ENCODE measurements at regions not wholly inside any gene's neighbourhood (a gene's known extent, or its start where the extent isn't known, plus 50 kb on each side); places are given as distances from the start of the nearest gene placed in this dataset.
"Not testable (repeated sequence)": the region's sequence is repeated elsewhere in the genome, so short reads cannot be mapped to it uniquely, and the experiment has no call there.

- no peak for DNase-seq
Observed at GRCh38 chr5:97489010-97489840, 306.2 kb upstream of the RIOK2 start.

- no peak for DNase-seq
Observed at GRCh38 chr5:97494465-97494864, 311.4 kb upstream of the RIOK2 start.

GRCh38 chr5:97495301-97495700 lies 312.3 kb upstream of the RIOK2 start:
- no peak for DNase-seq

GRCh38 chr5:97496037-97496436 lies 313.0 kb upstream of the RIOK2 start:
- DNase-seq: no peak

GRCh38 chr5:97498657-97499056 lies 315.6 kb upstream of the RIOK2 start:
- no peak for DNase-seq

GRCh38 chr5:97499605-97500004 lies 316.6 kb upstream of the RIOK2 start:
- no peak for DNase-seq

GRCh38 chr5:97501286-97501964 lies 318.4 kb upstream of the RIOK2 start:
- no peak for DNase-seq

GRCh38 chr5:97501965-97502305 lies 318.9 kb upstream of the RIOK2 start:
- no peak for DNase-seq

- DNase-seq: no peak
Observed at GRCh38 chr5:97508864-97509263, 325.8 kb upstream of the RIOK2 start.

GRCh38 chr5:97519565-97519964 lies 336.5 kb upstream of the RIOK2 start:
- not testable (repeated sequence) for DNase-seq

- DNase-seq: not testable (repeated sequence)
Observed at GRCh38 chr5:97523336-97523735, 340.3 kb upstream of the RIOK2 start.

GRCh38 chr5:97525780-97526179 lies 342.7 kb upstream of the RIOK2 start:
- no peak for DNase-seq

GRCh38 chr5:97528941-97529340 lies 345.9 kb upstream of the RIOK2 start:
- no peak for DNase-seq

- DNase-seq: no peak
Observed at GRCh38 chr5:97529354-97529985, 346.4 kb upstream of the RIOK2 start.

GRCh38 chr5:97531549-97531948 lies 348.5 kb upstream of the RIOK2 start:
- DNase-seq: no peak

- peak in 1 of 2 donors; percentile 4 for DNase-seq
Observed at GRCh38 chr5:97534166-97534565, 351.1 kb upstream of the RIOK2 start.

GRCh38 chr5:97536683-97537082 lies 353.6 kb upstream of the RIOK2 start:
- no peak for DNase-seq

- DNase-seq: no peak
Observed at GRCh38 chr5:97538912-97539311, 355.9 kb upstream of the RIOK2 start.

- no peak for DNase-seq
Observed at GRCh38 chr5:97541864-97542263, 358.8 kb upstream of the RIOK2 start.

- no peak for DNase-seq
Observed at GRCh38 chr5:97542469-97542868, 359.4 kb upstream of the RIOK2 start.

GRCh38 chr5:97543166-97543565 lies 360.1 kb upstream of the RIOK2 start:
- DNase-seq: no peak

GRCh38 chr5:97544240-97544639 lies 361.2 kb upstream of the RIOK2 start:
- DNase-seq: no peak

- DNase-seq: no peak
Observed at GRCh38 chr5:97544678-97545077, 361.6 kb upstream of the RIOK2 start.

GRCh38 chr5:97545446-97545845 lies 362.4 kb upstream of the RIOK2 start:
- no peak for DNase-seq

Measured in hippocampal formation (tissue), 2 donors.